ENCODE measurements at regions not wholly inside any gene's neighbourhood (a gene's known extent, or its start where the extent isn't known, plus 50 kb on each side); places are given as distances from the start of the nearest gene placed in this dataset.

DNA sequence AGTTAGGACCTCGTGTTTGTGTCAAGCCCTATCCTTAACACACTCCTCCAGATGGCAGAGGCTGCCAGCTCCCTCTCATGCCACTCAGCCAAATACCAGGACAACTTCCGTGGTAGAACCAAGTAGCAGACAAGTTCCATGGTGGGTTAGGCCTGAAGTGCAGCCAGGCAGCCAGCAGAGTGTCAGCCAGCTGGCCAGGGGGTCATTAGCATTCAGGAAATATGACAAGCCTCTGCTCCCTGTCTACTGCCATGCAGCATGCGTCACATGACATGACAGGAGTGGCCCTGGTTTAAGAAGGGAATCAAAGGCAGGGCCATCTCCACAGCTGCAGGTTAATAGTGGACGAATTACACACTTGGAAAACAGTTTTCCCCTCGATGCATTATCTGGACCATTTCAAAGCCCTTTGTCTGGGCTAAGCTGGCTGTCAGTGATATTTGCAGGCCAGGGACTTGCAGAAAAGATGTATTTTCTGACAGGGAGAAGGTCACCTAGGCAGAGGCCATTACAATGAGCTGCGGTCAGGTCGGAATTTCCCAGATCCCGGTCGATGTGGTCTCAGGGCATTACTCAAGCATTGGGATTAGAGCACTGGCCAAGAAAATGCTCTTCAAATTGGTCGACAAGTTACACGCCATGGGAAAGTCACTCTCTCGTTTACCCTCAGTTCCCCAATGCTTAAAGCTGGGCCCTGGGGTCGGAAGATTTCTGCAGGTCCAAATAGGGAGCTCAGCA, 461.7 kb upstream of the CADM1 start:
- DNase-seq (ENCODE audit: low read depth): no peak

DNA sequence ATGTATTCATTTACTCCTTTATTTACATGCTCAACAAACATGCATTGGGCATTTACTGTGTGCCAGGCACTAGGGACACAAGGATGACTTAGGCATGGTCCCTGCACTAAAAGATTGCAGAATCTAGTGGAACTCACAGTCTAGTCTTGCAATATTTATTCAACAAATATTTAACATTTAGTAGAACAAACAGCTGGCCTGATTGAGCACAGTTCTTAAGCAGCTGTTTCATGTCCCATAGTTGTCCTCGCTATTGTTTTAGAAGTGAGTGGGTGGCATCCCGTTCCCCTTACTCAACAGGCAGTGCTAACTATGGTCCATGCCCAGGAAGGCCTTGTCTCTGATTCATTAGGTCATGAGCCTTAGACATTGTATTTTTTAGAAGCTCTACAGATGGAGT, 459.9 kb upstream of the CADM1 start:
- DNase-seq (ENCODE audit: low read depth): no peak

DNA sequence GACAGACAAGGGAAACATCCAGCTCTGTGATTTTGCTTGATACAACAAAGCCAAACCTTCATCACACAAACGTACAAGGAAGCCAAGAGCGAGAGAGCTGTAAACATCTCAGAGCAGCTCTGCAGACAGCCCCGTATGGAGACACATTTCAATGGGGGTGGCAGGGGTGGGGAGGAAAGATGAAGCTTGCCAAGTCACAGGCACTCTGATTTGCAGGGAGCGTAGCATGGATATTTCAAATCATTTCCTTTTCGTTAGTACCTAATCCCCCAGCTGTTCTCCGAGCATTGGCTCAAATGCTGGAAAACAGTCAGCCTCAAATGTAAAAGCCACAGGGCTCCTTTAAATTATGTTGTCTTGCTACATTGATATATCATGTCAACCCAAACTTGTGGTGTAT, 458.9 kb upstream of the CADM1 start:
- no peak for DNase-seq (ENCODE audit: low read depth)

DNA sequence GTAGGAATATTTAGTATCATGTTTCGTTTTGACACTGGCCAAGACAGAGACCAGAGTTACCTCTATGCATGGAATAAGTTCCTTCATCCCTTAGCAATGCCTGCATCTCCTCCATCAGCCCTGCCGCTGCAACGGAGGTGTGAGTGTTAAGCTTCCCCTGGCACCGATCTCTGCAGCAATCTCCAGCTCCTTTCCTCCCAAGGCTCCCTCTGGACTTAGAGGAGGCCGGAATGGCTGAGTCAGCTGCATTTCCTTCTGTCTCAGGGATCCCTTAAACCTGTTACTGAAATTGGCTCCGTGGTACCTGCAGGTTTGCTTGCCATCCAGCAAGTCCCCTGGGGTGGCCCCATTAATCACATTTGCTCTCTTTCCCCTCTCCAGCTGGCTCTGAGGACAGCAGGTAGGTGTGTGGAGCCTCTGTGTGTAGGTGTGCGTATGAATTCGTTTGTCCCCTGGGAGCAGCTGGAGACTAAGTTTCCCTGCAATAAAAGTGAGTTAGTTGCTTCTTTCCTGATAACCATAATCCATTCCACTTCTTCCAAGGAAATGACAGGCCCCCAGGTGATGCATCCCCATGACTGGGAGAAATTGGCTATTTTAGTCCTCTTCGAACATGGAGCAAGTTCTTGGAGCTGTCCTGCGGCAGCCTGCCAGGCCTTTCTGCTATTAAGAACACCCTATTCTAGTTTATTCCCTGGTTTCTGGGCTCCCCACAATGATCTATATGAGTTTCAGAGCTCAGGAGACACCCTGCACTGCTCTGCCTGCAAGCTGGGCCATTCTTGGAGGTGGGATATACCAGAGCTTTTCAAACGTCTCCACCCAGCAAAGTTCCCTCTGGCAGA, 457.2 kb upstream of the CADM1 start:
- no peak for DNase-seq (ENCODE audit: low read depth)

DNA sequence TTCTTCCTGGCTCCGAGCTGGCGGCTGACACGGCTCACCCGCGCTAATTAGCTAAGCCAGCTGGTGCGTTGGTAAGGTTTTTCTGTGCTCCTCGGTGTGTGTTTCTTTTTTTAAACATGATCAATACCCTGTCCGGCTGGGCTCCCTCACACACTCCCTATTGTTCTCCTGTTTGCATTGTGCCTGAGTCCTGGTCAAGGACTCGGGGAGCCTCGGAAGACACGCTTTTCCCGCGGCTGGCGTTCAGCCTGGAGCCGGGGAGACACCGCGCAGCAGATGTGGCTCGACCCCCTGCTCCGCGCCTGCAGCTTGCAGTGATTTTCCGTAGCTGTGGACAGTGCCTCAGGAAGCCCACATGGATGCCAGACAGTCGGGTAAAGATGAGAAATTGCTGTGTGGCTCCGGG, 454.9 kb upstream of the CADM1 start:
- no peak for DNase-seq (ENCODE audit: low read depth)

DNA sequence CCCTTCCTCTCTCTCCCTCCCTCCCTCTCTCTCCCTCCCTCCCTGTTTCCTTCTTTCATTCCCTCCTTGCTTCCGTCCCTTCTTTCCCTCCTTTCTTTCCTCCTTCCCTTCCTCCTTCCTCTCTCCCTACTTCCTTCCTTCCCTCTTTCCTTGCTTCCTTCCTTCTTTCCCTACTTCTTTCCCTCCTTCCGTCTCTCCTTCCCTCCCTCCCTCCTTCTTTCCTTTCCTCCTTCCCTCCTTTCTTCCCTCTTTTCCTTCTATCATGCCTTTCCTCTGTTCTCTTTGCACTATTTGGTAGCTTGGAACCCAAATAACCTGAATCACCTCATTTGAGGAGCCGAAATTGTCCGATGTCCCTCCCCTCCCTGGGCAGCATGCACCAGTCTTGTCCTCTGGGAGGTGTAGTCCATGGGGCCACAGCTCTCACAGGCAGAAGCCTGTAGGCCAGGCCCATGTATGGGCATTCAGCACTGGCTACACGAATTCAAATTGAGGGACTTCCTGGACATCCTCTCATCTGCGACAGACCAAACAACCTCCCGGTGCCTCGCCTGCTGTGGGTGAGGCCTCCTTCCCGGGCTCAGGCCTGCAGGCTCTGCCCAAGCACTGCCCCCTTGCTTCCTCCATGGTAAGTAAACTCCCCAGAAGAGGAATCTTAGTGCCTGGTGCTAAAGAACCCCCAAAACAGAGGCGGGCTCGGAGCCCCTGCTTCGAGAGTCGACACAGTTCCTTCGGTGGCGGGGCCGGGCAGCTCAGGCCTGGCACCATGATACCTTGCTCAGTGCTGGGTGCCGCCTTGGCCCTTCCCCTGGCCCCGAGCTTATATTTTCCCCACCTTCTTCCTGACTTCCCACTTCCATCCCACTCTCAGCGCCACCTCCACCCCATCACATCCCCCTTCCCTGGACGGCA, 454.1 kb upstream of the CADM1 start:
- no peak for DNase-seq (ENCODE audit: low read depth)

DNA sequence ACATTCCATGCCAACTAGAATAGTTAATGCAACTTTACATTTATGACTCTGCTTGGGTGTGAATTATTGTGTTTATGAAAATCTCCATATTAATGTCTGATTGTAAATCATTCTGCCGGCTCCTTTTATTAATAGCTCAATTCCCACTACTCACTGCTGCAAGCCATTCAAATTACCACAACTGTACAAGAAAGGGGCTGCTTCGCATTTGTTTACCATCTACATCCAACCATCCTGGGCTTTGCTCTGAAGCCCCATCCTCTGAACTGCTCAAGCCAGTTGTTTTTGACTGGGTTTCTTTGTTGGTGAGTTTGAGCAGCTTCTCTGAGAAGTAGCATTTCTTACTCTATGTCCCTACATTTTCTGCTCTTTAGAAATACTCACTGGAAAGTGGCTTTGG, 451.6 kb upstream of the CADM1 start:
- DNase-seq (ENCODE audit: low read depth): no peak

DNA sequence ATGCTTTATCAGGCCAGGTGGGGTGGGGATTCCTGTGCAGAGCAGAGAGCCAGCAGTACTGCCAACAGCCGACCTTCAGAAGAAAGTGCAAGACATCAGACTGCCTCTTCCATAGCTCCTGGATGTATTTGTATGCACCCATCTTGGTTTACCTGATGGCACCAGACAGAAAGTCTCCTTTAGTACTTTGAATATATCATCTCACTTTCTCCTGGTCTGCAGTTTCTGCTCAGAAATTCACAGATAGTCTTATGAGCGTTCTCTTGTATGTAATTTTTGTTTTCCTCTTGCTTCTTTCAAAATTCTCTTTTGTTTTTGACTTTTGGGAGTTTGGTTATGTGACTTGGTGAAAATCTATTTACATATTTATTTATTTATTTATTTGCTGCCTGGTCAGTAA, 446.4 kb upstream of the CADM1 start:
- DNase-seq (ENCODE audit: low read depth): no peak

DNA sequence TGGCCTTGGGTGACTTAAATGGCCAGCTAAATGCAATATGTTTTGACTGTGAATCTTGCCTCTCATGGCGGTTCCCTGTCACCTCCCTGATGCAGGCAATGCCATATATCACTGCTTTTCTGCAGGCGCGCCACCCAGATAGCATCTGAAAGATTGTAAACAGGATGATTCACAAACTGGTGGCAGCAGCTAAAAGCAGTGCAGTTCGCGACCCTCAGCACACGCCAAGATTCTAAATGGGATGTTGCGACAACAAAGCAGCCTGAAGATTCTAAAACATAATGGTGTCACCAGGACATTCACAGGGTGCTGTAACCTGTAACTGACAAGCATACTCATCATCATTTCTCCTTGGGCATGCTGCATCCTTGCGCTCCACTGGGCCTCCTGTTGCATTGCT, 440.4 kb upstream of the CADM1 start:
- no peak for DNase-seq (ENCODE audit: low read depth)

DNA sequence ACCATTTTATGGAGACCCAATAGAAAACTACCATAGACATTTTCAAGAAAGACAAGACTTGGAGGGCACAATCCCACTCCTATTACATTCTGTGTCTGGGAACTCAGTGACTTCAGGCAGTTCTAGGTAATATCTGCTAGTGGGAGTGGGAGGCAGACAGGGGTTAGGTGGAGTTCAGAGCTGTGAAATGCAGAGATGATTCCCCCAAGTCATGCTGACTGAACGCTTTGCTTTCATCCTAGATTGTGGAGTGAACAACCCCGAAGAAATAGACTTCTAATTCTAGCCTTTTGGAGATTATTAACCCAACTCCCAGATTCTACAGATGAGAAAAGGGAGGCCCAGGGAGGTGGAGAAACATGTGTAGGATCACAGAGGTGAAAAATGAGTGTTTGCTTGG, 437.8 kb upstream of the CADM1 start:
- DNase-seq (ENCODE audit: low read depth): no peak

DNA sequence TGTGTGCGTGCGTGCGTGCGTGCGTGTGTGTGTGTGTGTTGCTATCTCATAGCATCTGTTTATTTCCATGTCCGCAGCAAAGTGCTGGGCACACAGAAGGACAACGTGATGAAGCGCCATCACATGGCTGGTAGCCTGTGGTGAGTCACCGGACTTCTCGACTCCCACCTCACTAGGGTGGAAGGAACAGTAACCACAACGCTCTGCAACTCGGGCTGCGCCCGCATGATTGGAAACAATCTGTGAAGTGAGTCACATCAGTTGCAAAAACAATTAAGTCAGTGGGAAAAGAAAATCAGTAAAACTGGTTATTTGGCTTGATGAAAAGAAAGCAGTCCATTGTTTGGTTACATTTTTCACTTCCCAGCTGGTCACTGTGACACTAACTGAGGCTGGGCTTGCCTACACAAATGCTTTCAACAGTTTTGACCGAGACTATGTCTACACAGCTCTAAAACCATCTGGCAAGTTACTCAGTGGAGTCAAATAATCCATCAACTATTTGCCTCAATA, 437.3 kb upstream of the CADM1 start:
- no peak for DNase-seq (ENCODE audit: low read depth)

DNA sequence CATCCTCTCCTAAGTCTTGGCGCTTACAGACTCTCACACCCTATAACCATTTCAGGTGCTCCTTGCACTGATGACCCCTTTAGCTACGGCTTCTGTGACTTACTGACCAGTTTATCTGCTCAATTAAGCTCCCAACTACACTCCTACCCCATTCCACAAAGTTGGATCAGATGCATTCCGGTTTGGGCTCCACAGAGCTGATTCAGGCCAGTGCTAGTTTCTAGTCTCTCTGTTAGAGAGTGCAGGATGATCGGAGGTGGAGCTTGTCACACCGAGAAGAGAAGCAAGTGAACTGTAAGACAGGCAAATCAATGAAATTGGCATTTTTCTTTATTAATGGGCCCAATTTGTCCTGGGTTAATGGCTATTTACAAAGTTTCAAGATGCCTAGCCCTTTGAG, 436.8 kb upstream of the CADM1 start:
- DNase-seq (ENCODE audit: low read depth): no peak

DNA sequence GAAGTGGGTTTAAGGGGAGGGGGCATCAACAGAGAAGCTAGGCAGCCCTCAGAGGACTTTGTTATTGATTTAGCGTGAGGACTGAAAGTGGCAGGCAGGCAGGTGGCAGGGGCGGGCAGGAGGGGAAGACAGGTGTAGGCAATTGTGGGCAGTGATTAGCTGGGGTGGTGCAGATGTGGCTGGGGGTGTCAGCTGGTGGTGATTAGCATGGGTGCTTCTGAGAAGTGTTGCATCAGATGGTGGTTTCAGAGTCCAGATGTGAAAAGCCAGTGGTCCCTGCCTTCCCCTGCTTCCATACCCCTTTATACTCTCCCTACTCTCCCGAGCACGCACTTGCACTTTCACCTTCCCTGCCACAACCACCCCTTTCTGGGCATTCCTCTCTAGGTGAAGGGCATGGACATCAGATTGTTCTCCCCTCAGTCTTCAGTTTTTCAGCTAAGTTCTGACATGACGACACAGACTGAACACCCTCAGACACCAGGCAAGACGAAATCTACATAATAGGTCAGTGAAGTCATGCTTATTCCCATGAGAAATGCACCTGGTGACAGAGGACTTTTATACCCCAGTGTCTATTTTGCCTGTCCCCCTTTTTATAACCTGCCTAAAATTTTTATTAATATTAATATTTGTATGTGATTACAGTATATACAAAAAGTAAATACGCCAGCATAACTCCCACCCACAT, 435.7 kb upstream of the CADM1 start:
- no peak for DNase-seq (ENCODE audit: low read depth)

DNA sequence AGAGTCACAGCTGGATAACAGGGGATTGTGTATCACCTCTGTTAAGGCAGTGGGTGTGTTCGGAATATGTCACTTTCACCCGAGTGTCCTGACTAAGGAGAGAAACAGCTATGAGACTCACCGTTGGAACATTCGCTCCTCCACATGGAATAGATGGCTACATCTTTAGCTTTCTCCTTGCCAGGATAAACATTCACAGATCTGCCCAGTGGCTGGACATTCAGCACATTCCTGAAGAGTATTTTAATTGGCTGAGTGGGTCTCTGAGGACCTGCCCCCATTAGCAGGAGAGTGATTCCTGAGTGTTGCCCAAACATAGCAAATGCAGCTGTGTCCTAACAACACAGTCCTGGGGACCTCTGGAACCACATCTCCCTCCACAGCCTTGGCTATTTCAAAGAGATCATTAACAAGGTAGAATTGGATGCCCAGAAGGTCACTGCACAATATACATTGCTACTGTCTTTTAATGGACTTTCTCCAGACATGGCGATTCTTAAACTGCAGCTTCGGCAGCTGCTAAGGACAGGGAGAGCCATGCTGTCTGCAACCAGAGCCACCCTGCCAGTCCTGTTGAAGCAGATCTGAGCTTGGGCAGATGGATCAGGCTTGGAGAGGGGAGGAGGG, 435.0 kb upstream of the CADM1 start:
- DNase-seq (ENCODE audit: low read depth): no peak

DNA sequence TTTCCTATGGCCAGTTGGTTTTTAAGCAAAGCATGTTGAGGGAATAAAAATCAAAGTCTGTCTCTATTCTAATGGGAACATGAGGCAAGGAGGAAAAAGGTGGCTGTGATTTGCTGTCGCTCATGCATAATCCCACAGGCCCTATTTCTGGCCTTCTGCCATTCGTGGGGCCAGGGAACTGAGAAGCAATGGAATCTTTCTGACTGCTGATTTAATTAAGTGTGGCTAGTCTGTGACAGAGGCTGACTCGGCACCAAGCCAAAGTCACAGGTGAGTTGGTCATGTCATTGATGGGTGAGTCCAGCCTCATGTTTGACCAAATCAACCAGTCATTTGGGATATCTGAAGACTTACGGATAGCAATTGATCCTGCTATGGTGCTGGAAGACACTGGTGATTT, 429.3 kb upstream of the CADM1 start:
- no peak for DNase-seq (ENCODE audit: low read depth)

DNA sequence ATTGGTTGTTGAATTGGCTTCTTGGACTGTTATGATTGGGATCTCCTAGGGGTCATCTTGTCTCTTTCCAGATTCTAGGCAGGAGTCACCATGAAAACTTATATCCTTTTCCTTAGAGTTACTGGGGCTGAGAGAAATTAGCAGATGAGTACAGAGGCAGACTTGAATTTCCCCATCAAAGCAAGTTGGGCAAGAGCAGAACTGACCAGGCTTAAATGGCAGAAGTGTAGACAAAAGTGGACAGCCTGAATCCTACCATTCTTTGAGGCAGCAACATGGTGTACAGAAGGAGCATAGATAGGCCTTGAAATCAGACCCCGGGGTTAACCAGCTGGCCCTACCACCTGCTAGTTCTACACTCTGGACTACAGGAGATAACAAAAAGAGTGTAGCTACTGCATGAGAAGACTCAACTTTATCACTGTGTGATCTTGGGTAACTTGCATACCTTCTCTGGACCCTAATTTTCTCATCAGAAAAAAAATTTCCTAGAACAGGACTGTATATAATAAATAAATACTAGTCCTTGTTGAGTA, 427.4 kb upstream of the CADM1 start:
- no peak for DNase-seq (ENCODE audit: low read depth)

DNA sequence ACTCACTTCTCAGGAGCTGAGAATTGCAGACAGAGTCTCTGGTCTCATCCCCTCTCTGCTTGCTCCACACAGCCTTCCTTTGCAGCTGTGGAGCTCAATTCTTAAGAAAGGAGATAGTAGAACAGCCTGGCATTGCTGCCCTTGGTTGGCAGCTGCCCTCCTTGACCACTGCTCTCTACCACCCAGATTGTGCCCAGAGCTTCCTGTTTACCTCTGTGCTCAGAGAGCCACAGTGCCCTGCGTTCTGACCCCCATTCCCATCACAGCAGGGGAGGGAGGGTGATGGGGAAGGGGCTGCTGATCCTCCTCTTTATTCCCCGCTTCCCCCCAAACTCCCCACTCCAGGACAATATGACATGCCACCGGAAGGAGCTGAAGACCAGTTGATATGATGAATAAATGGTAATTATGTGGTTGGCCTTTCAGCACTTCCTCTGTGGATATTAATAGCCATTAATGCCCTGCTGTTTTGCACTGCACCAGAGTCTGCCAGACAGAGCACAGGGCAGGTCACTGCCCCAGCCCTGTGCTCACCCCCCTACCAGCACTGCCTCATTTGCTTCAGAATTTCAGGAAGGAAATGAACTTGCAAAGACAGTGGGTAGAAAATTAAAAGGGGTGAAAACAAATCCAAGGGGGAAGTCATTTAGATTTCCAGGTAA, 426.8 kb upstream of the CADM1 start:
- DNase-seq (ENCODE audit: low read depth): no peak

DNA sequence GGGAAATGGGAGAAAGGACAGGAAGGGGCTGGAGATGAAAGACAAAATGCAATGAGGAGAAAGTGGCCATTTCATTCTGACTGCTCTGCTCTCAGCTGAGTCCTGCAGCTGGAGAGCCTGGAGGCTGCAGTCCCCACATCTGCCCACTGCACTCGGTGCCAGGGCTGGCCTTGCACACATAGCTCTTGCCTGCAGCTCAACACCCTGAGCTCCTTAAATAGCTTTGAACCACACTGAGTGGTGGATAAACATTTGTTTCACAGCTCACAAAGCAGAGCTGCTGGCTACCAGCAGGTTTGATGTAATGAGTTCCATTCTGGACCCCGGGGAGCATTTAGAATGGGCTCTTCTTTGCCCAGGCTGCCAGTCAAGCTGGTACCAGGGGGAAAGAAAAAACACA, 426.1 kb upstream of the CADM1 start:
- DNase-seq (ENCODE audit: low read depth): no peak

DNA sequence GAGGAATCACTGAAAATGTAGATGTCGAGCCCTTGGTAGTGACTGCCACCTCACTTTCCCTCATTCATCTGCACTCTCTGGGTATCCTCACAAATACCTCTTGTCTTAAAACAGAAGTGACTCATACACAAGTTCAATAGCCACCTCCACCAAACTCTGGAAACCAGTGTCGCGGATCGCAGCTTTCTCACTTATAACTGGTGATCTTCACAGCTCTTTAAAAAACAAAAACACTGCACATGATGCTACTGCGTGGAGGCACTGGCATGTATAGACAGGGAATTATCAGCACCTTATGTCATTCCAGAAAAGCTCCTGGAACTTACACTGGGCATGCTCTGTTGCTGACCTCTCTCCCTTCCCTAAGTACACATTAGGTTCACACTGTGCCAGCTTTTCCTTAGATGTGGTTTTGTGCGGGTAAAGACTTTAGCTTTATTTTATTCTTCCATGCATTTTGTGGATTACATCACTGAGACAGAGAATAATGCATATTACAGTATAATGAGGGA, 425.5 kb upstream of the CADM1 start:
- no peak for DNase-seq (ENCODE audit: low read depth)

DNA sequence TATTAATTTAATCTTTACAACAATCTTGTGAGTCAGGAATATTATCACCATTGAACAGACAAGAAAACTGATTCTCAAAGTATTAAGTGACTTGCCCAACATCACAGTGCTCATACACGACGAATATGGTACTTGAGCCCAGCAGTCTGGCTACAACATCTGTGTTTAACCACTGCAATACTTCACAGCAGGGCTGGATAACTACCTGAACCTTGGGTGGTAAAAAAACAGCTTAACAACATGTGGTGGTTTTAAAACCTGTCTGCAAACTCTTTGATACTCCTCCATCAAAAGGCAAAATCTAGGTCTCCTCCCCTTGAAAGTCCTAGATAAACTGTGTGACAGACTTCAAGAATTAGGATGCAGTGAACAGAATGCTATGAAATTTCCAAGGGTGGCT, 424.6 kb upstream of the CADM1 start:
- DNase-seq (ENCODE audit: low read depth): no peak

All from T-helper 22 cell (primary cell).